GM19467 (cell line): ENCODE measurements at regions not wholly inside any gene's neighbourhood (a gene's known extent, or its start where the extent isn't known, plus 50 kb on each side); places are given as distances from the start of the nearest gene placed in this dataset.
"Not testable (repeated sequence)": the region's sequence is repeated elsewhere in the genome, so short reads cannot be mapped to it uniquely, and the experiment has no call there.

Source experiments
- ATAC-seq: cut with Tn5 transposase; IDR thresholded peaks from one replicate; pipeline ENCODE4 v1.9.1; 2021; ENCODE audit warnings: mild to moderate bottlenecking, moderate library complexity; ENCODE audit not compliant: unreplicated experiment

DNA sequence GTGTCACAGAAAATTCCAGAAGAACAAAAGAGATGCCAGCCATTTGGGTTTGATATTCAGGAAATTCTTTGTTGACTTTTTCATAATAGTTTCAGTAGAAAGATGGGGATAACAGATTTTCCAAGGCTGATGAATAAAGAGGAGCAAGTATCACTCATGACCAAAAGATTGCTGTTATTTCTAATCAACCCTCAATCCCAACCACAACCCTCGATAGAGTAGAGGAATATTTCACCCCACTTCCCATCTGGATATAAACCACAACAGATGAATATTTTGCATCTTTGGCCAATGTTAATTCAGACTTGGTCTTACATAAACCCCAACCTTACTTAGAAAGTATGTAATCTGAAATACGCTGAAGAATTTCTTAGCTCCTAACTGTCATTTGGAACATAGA, 232.4 kb downstream of the SEC16B start:
- ATAC-seq = no peak

DNA sequence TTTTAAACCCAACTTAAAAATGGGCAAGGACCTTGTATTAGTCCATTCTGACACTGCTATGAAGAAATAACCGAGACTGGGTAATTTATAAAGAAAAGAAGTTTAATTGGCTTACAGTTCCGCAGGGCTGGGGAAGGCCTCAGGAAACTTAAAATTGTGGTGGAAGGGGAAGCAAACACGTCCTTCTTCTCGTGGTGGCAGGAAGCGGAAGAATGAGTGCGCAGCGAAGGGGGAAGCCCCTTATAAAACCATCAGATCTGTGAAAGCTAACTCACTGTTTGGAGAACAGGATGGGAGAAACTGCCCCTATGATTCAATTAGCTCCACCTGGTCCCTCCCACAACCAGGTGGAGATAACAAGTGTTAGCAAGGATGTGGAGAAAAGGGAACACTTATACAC, 237.7 kb downstream of the SEC16B start:
- no peak for ATAC-seq

DNA sequence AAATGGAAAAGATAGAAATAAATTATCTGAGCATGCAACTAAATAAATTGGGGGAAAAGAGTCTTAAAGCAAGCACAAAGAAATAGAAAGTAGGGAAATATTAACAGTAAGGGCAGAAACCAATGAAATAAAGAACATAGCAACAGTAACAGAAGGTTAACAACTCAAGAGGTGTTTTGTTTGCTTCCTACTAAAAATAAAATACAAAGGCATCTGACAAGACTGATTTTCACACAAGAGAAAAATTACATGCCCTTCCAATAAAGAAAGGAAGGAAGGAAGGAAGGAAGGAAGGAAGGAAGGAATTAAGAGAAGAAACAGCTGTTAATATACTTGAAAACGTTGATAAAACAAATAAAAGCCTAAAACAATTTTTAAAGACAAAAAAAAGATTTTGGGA, 240.2 kb downstream of the SEC16B start:
- ATAC-seq = no peak

DNA sequence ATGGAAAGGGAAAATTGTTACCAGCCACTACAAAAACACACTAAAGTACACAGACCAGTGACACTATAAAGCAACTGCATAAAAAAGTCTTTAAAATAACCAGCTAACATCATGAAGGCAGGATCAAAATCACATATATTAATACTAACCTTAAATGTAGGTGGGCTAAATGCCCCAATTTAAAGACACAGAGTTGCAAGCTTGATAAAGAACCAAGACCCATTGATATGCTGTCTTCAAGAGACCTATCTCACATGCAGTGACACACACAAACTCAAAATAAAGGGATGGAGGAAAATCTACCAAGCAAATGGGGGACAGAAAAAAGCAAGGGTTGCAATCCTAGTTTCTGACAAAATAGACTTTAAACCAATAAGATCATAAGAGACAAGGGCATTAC, 246.3 kb downstream of the SEC16B start:
- ATAC-seq = no peak

DNA sequence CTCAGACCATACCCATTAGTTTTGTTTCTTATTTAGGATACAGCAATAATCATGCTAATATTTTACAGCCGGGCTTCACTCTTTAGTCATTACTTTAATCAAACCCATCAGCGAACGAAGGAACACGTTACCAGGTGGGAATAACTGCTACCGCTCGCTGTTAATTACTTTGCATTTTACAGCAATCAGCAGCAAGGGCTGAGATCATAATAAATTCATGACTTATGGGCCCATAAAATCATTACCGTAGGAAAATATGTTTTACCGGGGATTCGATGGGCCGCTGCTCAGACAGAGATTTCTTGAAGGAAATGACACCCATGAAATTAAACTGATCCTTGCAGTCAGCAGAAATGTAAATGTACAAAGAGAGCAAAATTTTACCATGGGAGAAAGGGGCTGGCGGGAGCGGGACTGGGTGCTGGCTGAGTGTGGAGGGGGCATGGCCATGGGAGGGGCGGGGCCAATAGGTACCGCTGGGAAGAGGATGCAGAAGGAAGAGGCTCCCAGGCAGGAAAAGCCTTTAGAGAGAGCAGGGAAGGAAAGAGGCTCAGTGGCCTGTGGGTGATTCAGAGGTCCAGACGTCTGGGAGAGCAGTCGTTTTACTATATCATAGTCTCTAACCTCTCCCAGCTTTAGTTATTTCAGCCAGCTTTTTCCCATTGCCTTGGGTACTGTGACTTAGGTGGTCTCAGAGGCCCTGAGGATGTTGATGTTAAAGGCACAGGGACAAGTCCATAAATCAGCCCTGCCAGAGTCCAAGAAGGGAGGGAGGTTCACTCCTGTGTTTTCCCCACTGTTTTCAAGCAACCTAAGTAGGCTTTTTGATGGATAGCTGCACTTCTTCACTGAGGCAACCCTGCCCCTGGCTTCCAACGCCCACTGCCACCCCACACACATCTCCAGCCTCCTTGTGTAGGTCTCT, 258.9 kb downstream of the SEC16B start:
- ATAC-seq = no peak

DNA sequence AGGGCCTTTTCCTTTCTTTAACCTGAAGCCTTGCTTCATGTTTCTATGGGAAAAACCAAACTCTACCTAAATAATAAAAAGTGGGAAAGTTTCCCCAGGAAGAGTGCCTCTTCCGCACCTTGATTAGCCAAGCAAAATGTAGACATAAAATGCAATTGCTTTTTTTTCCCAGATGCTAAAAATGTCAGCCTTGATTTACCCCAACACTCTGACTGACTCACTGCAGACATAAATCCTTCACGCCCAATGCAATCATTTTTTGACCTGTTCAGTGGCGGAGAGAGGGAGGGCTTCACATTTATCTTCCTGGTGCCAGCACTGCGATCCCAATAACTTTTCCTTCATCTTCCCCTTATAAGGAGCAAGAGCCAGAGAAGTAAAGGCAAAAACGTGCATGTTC, 261.5 kb downstream of the SEC16B start:
- ATAC-seq = no peak

DNA sequence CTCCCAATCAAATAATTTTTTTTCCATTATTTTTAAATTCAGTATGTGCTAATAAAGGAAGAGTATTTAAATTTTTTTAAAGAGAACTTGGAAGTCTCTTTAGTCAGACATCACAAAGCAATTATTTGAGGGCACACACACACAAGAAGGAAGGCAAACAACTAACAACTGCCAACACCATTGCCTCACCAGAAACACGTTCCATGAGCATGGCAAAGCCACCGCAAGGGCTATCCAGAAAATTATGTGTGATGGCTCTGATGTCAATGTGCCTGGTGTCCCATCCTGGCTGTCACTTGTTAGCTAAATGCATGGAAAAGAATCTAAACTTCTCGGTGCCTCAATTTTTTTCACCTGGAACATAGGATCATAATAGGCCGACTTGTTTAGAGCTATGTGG, 262.9 kb downstream of the SEC16B start:
- ATAC-seq = no peak

DNA sequence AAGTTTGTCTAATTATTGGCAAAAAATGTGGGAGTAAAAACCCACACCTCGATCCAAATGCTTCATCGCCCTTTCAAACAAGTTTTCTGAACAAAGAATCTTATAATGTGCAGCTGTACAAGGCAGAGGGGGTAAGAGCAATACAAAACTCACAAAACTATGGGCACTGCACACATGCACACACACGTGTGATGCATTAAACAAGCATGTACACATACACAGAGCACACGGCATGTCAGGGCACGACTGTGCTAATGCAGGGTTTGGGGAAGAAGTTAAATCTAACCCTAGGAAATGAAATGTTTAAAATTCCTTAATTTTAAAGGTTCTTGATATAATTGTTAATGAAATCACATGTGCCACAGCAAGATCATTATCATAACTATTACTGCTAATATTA, 264.0 kb downstream of the SEC16B start:
- ATAC-seq = no peak

DNA sequence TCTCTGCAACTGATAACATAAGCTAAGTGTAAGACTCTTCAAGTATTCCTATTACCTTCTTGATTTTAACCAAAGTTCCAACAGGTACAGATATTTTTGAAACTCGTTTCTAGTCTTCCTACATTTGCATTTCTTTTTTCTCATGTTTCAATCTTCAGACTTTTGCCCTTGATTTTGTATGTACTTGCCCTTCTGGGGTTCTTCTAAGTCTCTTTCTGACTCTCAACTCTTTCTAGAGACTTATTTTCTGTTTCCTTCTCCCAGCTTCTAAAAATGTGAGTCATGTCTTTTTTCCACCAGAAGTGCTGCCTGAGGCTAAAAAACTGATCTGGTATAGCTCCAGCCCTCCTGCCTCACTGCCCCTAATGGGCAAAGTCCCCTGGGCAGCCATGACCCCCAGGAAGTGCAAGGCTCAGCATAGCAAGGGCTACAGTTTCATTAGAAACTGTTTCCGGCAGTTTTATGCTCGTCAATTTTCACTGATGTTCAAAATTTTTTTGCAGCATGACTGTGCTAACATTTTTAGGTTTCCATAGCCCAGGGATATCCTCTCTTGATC, 265.9 kb downstream of the SEC16B start:
- ATAC-seq = no peak

DNA sequence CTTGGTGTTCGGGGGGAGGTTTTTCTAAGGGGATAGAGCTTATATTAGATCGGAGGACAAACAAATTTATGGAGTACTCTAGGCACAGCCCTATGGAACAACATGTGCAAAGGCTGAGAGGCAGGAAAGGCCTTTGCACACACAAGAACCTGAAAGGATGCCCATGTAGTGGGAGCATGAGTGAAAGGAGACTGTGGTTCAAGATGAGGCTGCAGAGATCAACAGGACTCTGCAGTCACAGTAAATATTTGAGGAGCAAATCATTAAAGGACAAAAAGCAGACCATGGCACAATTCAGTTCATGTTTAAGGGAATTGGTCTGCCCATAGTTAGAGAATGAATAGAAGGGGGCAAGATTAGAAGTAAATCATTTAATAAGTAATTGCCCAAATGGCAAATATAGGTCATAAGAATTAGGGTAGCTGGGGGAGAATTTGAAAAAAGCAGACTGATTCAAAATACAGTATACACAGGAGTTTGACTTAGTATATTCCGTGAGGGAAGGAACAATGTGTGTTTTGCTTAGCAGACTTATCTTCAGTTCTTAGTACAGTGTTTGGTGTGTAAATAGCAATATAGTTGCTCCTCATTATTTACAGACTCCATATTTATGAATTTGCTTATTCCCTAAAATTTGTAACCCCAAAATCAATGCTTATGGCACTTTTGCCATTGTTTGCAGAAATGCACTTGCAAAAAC, 268.1 kb downstream of the SEC16B start:
- no peak for ATAC-seq

DNA sequence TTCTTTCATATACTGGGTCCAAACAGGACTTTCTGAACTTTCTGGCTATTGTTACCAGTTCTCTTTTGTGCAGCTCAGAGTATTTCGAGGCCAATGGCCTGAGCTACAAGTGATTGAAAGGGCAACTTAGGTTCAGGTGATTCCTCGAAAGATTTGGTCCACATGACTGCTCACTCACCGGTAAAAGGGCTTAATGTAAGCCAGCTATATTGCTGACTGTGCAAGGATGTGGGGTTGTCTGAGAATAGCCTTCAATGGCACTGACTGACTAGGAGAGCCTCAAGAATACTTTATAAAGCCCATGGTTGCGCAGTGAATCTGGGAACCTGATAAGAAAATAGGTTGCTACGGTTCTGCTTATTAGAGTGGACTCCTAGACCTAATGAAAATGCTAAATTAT, 269.0 kb downstream of the SEC16B start:
- no peak for ATAC-seq

DNA sequence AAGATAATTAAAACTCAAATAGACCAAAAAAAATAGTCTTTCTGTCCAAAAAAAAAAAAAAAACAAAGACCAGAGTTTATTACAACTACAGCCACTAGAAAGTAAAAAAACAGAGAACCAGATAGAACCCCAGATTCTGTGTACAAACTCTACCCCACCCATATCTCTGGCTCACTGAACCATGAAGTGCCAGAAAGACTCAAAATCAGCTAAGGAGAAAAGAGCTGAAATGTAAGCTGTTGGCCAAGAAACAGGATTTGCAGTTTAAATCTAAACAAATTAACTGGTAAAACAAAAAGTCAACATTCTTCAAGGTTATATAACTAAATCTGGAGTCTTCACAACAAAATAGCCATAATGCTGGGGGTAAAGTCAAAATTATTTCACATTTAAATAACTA, 278.9 kb downstream of the SEC16B start:
- ATAC-seq = no peak

DNA sequence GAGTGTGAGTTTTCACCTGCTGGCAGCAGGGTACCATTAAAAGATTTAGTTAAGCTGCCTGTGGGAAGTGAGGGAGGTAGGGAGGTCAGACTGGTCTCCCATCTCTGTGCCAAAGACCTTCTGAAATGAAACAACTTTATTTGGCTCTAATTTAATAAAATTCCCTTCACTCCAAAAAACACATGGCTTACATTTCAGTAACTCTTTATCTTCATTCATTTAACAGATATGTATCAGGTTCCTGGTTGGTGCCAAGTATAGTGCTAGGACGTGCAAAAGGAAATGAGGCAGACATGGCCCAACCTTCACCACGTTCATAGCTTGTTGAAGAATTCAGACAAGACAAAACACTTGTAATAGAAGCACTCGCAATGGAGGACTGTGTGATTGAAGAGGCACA, 282.3 kb downstream of the SEC16B start:
- ATAC-seq = no peak

DNA sequence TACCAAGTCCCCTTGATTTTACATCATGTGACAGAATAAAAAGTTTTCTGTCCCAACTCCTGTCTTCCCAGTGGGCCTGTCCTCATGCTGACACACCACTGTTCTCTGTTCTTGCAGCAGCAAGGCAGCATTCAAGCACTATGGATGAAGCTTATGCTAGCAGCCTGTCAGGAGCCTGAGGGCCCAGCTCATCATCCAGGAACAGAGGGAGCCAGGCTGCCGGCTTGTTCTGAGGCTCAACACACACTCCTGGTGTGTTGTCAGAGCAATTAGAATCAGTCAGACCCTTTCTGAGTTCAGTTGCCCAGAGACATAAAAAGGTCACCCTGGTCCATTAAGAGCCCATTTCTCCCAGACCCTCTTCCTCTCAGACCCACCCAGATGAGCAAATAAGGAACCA, 282.9 kb downstream of the SEC16B start:
- no peak for ATAC-seq

DNA sequence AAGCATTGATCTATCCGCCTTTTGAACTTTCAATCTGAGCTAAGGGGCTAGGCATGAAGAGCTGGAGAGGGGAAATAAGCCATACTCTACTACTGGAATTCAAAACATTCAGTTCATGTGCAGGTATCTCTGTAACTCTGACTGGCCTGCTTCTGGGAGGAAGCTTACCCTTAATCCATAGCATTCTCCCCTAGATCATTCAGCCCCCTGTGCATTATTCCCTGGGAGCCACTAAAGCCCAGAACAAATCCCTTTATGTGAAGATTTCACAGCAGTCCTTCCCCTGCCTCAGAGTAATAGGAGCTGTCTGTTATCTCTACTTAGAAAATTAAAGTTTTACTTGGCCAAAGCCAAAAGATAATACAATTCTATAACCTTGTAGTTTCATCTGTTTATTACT, 300.7 kb downstream of the SEC16B start:
- ATAC-seq = no peak

DNA sequence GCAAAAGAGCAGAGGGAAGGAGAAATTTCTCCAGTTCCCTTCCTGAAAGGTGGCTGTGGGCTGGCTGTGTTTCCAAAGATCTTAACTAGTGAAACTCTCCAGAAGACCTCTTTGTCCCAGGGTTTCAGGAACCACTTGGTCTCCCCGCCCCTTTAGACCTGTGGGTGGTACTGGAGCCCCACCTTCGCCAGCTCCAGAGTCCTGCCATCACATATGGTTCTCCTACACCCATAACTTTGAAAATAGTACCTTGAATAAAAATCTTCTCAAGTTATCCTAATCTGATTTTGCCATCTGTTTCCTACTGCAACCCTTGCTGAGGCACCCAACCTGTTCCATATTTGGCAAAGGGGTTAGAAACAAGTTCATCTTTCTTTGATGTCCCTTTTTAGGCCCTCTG, 303.9 kb downstream of the SEC16B start:
- ATAC-seq = no peak

DNA sequence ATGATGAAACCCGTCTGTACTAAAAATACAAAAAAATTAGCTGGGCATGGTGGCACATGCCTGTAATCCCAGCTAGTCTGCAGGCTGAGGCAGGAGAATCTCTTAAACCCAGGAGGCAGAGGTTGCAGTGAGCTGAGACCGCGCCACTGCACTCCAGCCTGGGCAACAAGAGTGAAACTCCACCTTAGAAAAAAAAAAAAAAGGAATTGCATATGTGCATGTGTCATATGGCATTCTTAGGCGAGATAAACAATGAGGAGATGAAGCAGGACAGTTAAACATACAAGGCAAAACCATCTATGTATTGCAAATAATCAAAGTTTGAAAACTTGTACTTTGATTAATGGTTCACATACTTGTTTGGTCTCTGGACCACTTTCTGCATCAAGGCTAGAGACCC, 305.1 kb downstream of the SEC16B start:
- ATAC-seq = not testable (repeated sequence)

DNA sequence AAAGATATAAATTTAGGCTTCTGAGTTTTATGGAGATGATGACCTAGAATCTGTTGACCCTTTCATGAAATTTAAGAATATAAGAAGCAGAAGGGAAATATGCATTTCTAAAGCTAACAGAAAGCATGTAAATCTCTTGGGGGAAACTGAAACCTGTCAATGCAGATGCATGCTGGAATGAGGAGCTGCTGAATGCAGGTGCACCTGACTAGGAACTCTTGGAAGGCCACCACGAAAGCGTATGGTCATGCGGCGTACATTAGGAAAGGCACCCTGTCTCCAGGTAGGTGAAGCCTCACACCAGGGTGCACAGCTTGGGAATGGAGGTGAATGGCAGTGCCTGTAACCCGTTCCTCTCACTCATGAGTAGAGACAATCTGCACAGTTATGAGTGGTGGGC, 309.7 kb downstream of the SEC16B start:
- ATAC-seq = no peak

DNA sequence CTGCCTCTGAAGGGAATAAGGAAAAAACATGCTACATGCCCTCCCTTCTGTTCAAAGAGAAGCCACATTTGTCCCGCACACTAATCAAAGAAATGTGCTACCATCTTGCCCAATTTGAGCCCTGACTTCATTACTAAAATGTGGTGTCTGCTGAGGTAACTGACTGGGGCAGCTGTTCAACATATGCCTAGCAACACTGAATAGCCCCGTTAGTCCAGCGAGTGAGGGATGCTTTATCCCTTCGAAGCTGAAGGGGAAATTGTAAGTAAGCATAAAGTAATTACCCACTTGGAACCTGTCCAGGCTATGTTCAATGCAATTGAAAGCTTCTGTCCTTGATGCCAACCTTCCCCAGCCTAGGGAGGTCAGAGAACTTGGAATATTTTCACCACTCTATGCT, 310.6 kb downstream of the SEC16B start:
- no peak for ATAC-seq

DNA sequence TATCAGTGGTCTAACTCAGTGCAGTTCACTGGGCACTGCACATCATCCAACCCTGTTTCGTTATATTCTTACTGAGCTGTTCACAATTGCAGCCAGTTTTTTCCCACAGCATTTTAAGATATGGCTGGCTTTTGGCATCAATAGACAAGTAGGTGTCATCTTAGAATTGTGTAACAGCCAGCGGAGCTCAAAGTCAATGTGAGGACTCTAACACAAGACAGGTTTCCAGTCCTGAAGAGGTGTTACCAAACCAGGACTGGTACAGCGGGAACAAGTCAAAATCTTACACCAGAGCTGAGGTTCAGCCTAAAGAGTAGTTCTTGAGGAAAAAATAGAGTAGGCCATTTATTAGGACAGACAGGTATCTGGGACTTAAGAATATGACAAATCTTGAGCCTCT, 313.3 kb downstream of the SEC16B start:
- no peak for ATAC-seq

DNA sequence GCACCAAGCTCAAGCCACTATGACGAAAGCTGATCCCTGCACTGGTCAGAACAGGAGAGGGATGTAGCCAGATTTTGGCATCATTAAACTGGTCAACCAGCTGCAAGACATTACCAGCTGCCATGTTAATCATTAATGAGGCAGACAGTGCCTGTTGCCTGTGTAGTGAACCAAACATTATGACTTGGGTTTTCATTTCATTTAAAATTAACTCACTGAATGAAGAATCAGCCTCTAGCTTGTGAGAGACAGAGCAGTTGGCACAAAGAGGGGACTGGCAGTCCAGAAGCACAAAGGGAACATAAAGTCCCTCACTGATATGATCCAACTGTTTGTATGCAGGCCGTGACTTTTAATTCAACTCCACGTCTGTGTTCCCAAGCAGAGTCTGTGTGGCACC, 318.9 kb downstream of the SEC16B start:
- no peak for ATAC-seq

DNA sequence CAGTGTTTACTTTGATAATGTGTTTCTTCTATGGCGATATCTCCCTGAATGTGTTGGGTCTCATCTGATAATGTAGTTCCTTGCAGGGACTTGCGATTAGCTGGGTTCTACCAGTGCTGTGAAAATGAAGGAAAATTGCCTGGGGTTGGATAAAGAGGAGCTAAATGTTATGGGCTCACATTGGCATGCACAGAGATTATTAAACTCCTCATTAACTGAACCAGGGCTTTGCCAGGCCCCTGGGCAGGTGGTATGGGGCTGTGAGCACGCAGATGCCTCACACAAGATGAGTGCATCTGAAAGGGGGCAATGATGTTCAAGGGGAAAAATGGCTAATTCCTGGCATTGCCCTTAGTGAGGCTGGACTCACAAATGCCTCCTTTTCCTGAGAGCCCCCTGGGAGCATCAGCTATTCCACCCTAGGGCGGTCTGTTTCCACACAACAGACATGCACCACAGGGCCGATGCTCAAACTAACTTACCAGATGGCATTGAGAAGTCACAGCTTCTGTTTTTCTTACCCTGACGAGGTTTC, 321.1 kb downstream of the SEC16B start:
- ATAC-seq = no peak
